ENCODE measurements at regions not wholly inside any gene's neighbourhood (a gene's known extent, or its start where the extent isn't known, plus 50 kb on each side); places are given as distances from the start of the nearest gene placed in this dataset.

DNA sequence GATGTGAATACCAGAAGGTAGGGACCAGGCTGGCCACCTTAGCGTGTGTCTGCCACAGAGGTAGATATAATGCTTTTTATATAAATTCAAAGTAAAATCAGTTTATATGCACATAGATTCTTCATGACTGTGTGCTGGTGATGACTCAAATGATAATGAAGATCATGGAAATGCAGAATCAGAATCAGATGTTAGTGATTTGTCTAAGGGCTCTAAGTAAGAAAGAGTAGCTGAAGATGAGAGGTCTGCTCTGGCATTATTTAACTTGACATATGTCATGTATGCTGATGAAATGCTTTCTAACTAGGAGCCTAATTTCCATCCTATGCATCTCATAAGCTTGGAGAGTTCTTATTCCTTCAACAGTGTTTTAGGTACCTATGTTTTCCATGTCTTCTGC lies 50.3 kb upstream of the DPH6 start:
- no peak for DNase-seq

- no peak for DNase-seq
These were observed 56.9 kb upstream of the DPH6 start for GRCh38 chr15:35602836-35603235.

GRCh38 chr15:35603301-35603700 lies 57.3 kb upstream of the DPH6 start:
- peak; percentile 35 for DNase-seq

DNA sequence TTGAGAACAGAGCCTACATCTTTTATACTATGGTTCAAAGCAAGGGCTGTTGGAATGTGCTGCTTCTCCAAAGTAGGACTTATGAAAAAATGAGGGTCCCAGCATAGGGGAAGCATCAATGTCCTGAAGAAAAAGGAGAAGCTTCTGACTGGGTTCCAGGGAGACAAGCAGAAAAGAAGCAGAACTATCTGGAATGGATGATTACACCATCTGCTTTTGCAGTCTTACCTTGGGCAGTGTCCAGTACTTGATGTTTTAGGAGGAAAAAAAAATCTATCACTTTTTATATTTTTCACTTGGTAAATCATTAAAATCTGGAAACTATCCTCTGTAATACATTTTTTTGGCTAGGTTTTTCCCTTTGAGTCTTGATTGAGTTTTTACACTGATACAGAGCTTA lies 57.9 kb upstream of the DPH6 start:
- DNase-seq = peak; percentile 73

DNA sequence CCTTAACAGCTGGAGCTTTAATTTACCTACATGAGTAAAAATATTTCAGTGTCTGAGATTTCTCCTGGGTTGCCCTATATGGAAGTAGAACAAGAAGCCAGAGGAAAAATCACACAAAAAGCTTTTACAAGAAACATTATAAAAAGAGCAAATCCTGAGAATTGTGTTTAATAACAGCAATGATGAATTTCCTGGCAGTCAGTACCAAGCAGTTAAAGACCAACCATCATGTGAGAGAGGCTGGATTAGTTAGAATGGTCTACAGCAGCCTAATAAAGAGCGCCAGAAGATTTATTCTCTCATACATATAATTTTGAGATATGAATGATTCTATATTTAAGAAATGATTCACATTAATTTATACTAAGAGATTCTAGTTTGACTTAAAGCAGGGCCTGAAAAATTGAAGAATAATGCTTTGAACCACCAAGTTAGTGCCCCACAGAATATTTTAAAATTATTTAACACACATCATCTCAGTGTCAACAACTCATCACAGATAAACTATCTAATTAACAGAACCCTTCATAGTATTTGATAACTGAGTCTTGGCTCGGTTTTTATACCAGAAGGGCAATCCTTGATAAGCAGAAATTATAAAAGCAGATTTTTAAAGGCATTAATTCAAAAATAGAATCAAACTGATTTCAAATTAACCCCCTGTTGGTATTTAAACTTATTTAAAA lies 59.9 kb upstream of the DPH6 start:
- peak; percentile 24 for DNase-seq

GRCh38 chr15:35606450-35606779 lies 60.5 kb upstream of the DPH6 start:
- DNase-seq = no peak

- no peak for DNase-seq
These were observed 70.7 kb upstream of the DPH6 start for GRCh38 chr15:35616498-35617271.

GRCh38 chr15:35618260-35619188 lies 72.6 kb upstream of the DPH6 start:
- DNase-seq = peak; percentile 76

- no peak for DNase-seq
These were observed 76.8 kb upstream of the DPH6 start for GRCh38 chr15:35622641-35623340.

- DNase-seq = no peak
These were observed 78.9 kb upstream of the DPH6 start for GRCh38 chr15:35624881-35625280.

GRCh38 chr15:35626571-35627318 lies 80.8 kb upstream of the DPH6 start:
- no peak for DNase-seq

- DNase-seq = no peak
These were observed 81.7 kb upstream of the DPH6 start for GRCh38 chr15:35627696-35628095.

- DNase-seq = no peak
These were observed 83.8 kb upstream of the DPH6 start for GRCh38 chr15:35629766-35630165.

GRCh38 chr15:35630532-35630931 lies 84.6 kb upstream of the DPH6 start:
- DNase-seq = no peak

GRCh38 chr15:35630985-35631384 lies 85.0 kb upstream of the DPH6 start:
- no peak for DNase-seq

- no peak for DNase-seq
These were observed 87.7 kb upstream of the DPH6 start for GRCh38 chr15:35633677-35634076.

GRCh38 chr15:35646790-35647189 lies 100.8 kb upstream of the DPH6 start:
- no peak for DNase-seq

- no peak for DNase-seq
These were observed 101.3 kb upstream of the DPH6 start for GRCh38 chr15:35647303-35647702.

DNA sequence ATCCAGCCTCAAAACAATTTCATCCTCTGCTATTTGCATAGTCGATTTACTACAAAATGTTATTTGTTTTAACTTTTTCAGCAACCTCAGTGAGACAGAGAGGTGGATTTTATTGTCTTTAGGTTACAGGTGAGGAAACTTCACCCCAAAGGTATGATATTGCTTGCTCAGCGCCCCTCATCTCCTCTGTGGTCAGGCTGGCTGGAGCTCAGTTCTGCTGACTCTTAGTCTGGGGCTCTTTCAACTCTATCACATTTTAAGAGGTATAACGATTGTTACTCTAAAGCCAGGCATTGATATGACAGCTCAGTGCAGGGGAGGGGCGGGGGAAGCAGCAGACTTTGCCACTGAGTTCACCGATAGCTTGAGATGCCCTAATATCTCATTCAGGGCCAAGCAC lies 103.0 kb upstream of the DPH6 start:
- no peak for DNase-seq

GRCh38 chr15:35649575-35649974 lies 103.6 kb upstream of the DPH6 start:
- DNase-seq = no peak

GRCh38 chr15:35654332-35654731 lies 108.4 kb upstream of the DPH6 start:
- no peak for DNase-seq
